ENCODE measurements at regions not wholly inside any gene's neighbourhood (a gene's known extent, or its start where the extent isn't known, plus 50 kb on each side); places are given as distances from the start of the nearest gene placed in this dataset.
"Not testable (repeated sequence)": the region's sequence is repeated elsewhere in the genome, so short reads cannot be mapped to it uniquely, and the experiment has no call there.

- no peak for FAIRE-seq
- no peak for DNase-seq (ENCODE audit: insufficient read length, low spot score)
Measured at GRCh38 chr11:42802201-42802899, 509.4 kb upstream of the API5 start.

- DNase-seq (ENCODE audit: insufficient read length, low spot score), result no peak
- no peak for FAIRE-seq
Measured at GRCh38 chr11:42806191-42806590, 505.6 kb upstream of the API5 start.

GRCh38 chr11:42812361-42812760 is 499.4 kb upstream of the API5 start:
- FAIRE-seq (no peak), DNase-seq (ENCODE audit: insufficient read length, low spot score) (no peak)

- DNase-seq (ENCODE audit: insufficient read length, low spot score) (no peak), FAIRE-seq (no peak)
Measured at GRCh38 chr11:42812960-42813359, 498.8 kb upstream of the API5 start.

- no peak for FAIRE-seq
- no peak for DNase-seq (ENCODE audit: insufficient read length, low spot score)
Measured at GRCh38 chr11:42816471-42816870, 495.3 kb upstream of the API5 start.

- FAIRE-seq (no peak), DNase-seq (ENCODE audit: insufficient read length, low spot score) (no peak)
Measured at GRCh38 chr11:42819126-42819525, 492.7 kb upstream of the API5 start.

GRCh38 chr11:42822188-42822587 is 489.6 kb upstream of the API5 start:
- not testable (repeated sequence) for DNase-seq (ENCODE audit: insufficient read length, low spot score); FAIRE-seq

GRCh38 chr11:42823546-42823945 is 488.2 kb upstream of the API5 start:
- DNase-seq (ENCODE audit: insufficient read length, low spot score) (no peak), FAIRE-seq (no peak)

- no peak for DNase-seq (ENCODE audit: insufficient read length, low spot score)
- no peak for FAIRE-seq
Measured at GRCh38 chr11:42824067-42824466, 487.7 kb upstream of the API5 start.

- DNase-seq (ENCODE audit: insufficient read length, low spot score) (no peak), FAIRE-seq (no peak)
Measured at GRCh38 chr11:42825598-42825997, 486.2 kb upstream of the API5 start.

- FAIRE-seq (no peak), DNase-seq (ENCODE audit: insufficient read length, low spot score) (no peak)
Measured at GRCh38 chr11:42827845-42828244, 484.0 kb upstream of the API5 start.

- no peak for DNase-seq (ENCODE audit: insufficient read length, low spot score)
- no peak for FAIRE-seq
Measured at GRCh38 chr11:42837994-42838393, 473.8 kb upstream of the API5 start.

GRCh38 chr11:42840176-42840829 is 471.5 kb upstream of the API5 start:
- DNase-seq (ENCODE audit: insufficient read length, low spot score) (no peak), FAIRE-seq (no peak)

GRCh38 chr11:42840860-42841259 is 470.9 kb upstream of the API5 start:
- DNase-seq (ENCODE audit: insufficient read length, low spot score) (no peak), FAIRE-seq (no peak)

GRCh38 chr11:42841556-42841955 is 470.2 kb upstream of the API5 start:
- FAIRE-seq, result no peak

GRCh38 chr11:42849362-42849761 is 462.4 kb upstream of the API5 start:
- no peak for FAIRE-seq

More at GRCh38 chr11:42841556-42841955, 470.2 kb upstream of the API5 start:
- no peak for DNase-seq (ENCODE audit: insufficient read length, low spot score)

GRCh38 chr11:42857344-42857743 is 454.5 kb upstream of the API5 start:
- no peak for FAIRE-seq
- DNase-seq (ENCODE audit: insufficient read length, low spot score), result no peak

More at GRCh38 chr11:42849362-42849761, 462.4 kb upstream of the API5 start:
- DNase-seq (ENCODE audit: insufficient read length, low spot score), result no peak

GRCh38 chr11:42870480-42870879 is 441.3 kb upstream of the API5 start:
- DNase-seq (ENCODE audit: insufficient read length, low spot score) (no peak), FAIRE-seq (no peak)

GRCh38 chr11:42873800-42874405 is 437.9 kb upstream of the API5 start:
- DNase-seq (ENCODE audit: insufficient read length, low spot score); FAIRE-seq: not testable (repeated sequence)

- DNase-seq (ENCODE audit: insufficient read length, low spot score); FAIRE-seq: not testable (repeated sequence)
Measured at GRCh38 chr11:42881335-42881734, 430.5 kb upstream of the API5 start.

- FAIRE-seq, result no peak
- no peak for DNase-seq (ENCODE audit: insufficient read length, low spot score)
Measured at GRCh38 chr11:42890773-42891172, 421.0 kb upstream of the API5 start.

GRCh38 chr11:42901084-42901483 is 410.7 kb upstream of the API5 start:
- DNase-seq (ENCODE audit: insufficient read length, low spot score), result no peak
- no peak for FAIRE-seq
